Activated naive CD4-positive, alpha-beta T cell treated with anti-CD3 and anti-CD28 coated beads, Interleukin-2, amount 50 U/mL, for 72 hours (primary cell): ENCODE measurements at regions not wholly inside any gene's neighbourhood (a gene's known extent, or its start where the extent isn't known, plus 50 kb on each side); places are given as distances from the start of the nearest gene placed in this dataset.
"Not testable (repeated sequence)": the region's sequence is repeated elsewhere in the genome, so short reads cannot be mapped to it uniquely, and the experiment has no call there.

Source experiments
- ATAC-seq, 2 donors: fragments of 150-1000 bp; cut with Tn5 transposase; 2 replicates each; pipeline ENCODE4 v1.10.0; 2021; ENCODE audit warnings: mild to moderate bottlenecking in 2 of 2, moderate library complexity in 2 of 2
- DNase-seq, 2 donors: peaks; one replicate each; pipeline ENCODE4 v3.0.0; 2021 to 2022; ENCODE audit warnings: low spot score in 2 of 2
- H3K27ac Mint-ChIP-seq, 2 donors: one replicate each; pipeline ENCODE4 v1.8.0; 2022; ENCODE audit warnings: mild to moderate bottlenecking in 2 of 2, mixed read lengths in 2 of 2
- H3K36me3 Mint-ChIP-seq, 2 donors: one replicate each; pipeline ENCODE4 v1.8.0; 2022; ENCODE audit warnings: mixed read lengths in 2 of 2
- H3K9me3 Mint-ChIP-seq, 2 donors: one replicate each; pipeline ENCODE4 v1.8.0; 2022; ENCODE audit warnings: mixed read lengths in 2 of 2

- H3K36me3 Mint-ChIP-seq, result no peaks in the 10 kb centered on the region
- ATAC-seq (no peak), DNase-seq (no peak)
- no peaks in the 10 kb centered on the region for H3K9me3 Mint-ChIP-seq
- no peak overlapping the region for H3K27ac Mint-ChIP-seq
These were observed 82.6 kb upstream of the NEDD4L start for GRCh38 chr18:57961411-57961810.

GRCh38 chr18:57959278-57959677 lies 84.7 kb upstream of the NEDD4L start:
- DNase-seq, result no peak
- H3K36me3 Mint-ChIP-seq, result no peaks in the 10 kb centered on the region

GRCh38 chr18:57957210-57957609 lies 86.8 kb upstream of the NEDD4L start:
- DNase-seq (no peak), ATAC-seq (no peak)
- H3K36me3 Mint-ChIP-seq, result no peaks in the 10 kb centered on the region
- H3K9me3 Mint-ChIP-seq, result no peaks in the 10 kb centered on the region
- no peak overlapping the region for H3K27ac Mint-ChIP-seq

More at GRCh38 chr18:57959278-57959677, 84.7 kb upstream of the NEDD4L start:
- no peak overlapping the region for H3K27ac Mint-ChIP-seq
- H3K9me3 Mint-ChIP-seq, result no peaks in the 10 kb centered on the region
- no peak for ATAC-seq

GRCh38 chr18:57956491-57956890 lies 87.5 kb upstream of the NEDD4L start:
- no peak for ATAC-seq
- no peaks in the 10 kb centered on the region for H3K36me3 Mint-ChIP-seq

GRCh38 chr18:57954935-57955334 lies 89.1 kb upstream of the NEDD4L start:
- no peak overlapping the region for H3K27ac Mint-ChIP-seq
- DNase-seq (no peak), ATAC-seq (no peak)
- no peaks in the 10 kb centered on the region for H3K9me3 Mint-ChIP-seq
- H3K36me3 Mint-ChIP-seq, result no peaks in the 10 kb centered on the region

More at GRCh38 chr18:57956491-57956890, 87.5 kb upstream of the NEDD4L start:
- Mint-ChIP-seq H3K9me3 (no peaks in the 10 kb centered on the region), H3K27ac (no peak overlapping the region)
- no peak for DNase-seq

- Mint-ChIP-seq H3K36me3 (no peaks in the 10 kb centered on the region), H3K27ac (no peak overlapping the region), H3K9me3 (no peaks in the 10 kb centered on the region)
- DNase-seq, result no peak
- no peak for ATAC-seq
These were observed 90.1 kb upstream of the NEDD4L start for GRCh38 chr18:57953883-57954282.

- Mint-ChIP-seq H3K36me3 (no peaks in the 10 kb centered on the region), H3K9me3 (no peaks in the 10 kb centered on the region), H3K27ac (no peak overlapping the region)
- ATAC-seq (no peak), DNase-seq (no peak)
These were observed 91.8 kb upstream of the NEDD4L start for GRCh38 chr18:57951999-57952774.

GRCh38 chr18:57951117-57951796 lies 92.8 kb upstream of the NEDD4L start:
- no peaks in the 10 kb centered on the region for H3K9me3 Mint-ChIP-seq
- H3K36me3 Mint-ChIP-seq, result no peaks in the 10 kb centered on the region

GRCh38 chr18:57950542-57950941 lies 93.5 kb upstream of the NEDD4L start:
- Mint-ChIP-seq H3K27ac (no peak overlapping the region), H3K9me3 (no peaks in the 10 kb centered on the region), H3K36me3 (no peaks in the 10 kb centered on the region)
- ATAC-seq (no peak), DNase-seq (no peak)

More at GRCh38 chr18:57951117-57951796, 92.8 kb upstream of the NEDD4L start:
- ATAC-seq (no peak), DNase-seq (no peak)
- H3K27ac Mint-ChIP-seq, result no peak overlapping the region

- not testable (repeated sequence) for DNase-seq, H3K36me3 Mint-ChIP-seq, ATAC-seq, H3K9me3 Mint-ChIP-seq, H3K27ac Mint-ChIP-seq
These were observed 94.7 kb upstream of the NEDD4L start for GRCh38 chr18:57949335-57949734.

GRCh38 chr18:57947117-57947516 lies 96.9 kb upstream of the NEDD4L start:
- ATAC-seq (no peak), DNase-seq (no peak)
- Mint-ChIP-seq H3K36me3 (no peaks in the 10 kb centered on the region), H3K9me3 (no peaks in the 10 kb centered on the region), H3K27ac (no peak overlapping the region)

GRCh38 chr18:57943723-57944122 lies 100.3 kb upstream of the NEDD4L start:
- Mint-ChIP-seq H3K9me3 (no peaks in the 10 kb centered on the region), H3K27ac (no peak overlapping the region), H3K36me3 (no peaks in the 10 kb centered on the region)
- DNase-seq (no peak), ATAC-seq (no peak)

GRCh38 chr18:57942493-57942892 lies 101.5 kb upstream of the NEDD4L start:
- Mint-ChIP-seq H3K27ac (no peak overlapping the region), H3K36me3 (no peaks in the 10 kb centered on the region), H3K9me3 (no peaks in the 10 kb centered on the region)
- no peak for DNase-seq
- ATAC-seq, result no peak

- no peaks in the 10 kb centered on the region for H3K9me3 Mint-ChIP-seq
- DNase-seq (no peak), ATAC-seq (no peak)
- no peak overlapping the region for H3K27ac Mint-ChIP-seq
- H3K36me3 Mint-ChIP-seq, result no peaks in the 10 kb centered on the region
These were observed 102.1 kb upstream of the NEDD4L start for GRCh38 chr18:57941841-57942489.

GRCh38 chr18:57940166-57940660 lies 103.8 kb upstream of the NEDD4L start:
- H3K27ac Mint-ChIP-seq, result no peak overlapping the region
- no peak for ATAC-seq
- H3K36me3 Mint-ChIP-seq, result no peaks in the 10 kb centered on the region
- DNase-seq, result no peak
- no peaks in the 10 kb centered on the region for H3K9me3 Mint-ChIP-seq

GRCh38 chr18:57934375-57934774 lies 109.7 kb upstream of the NEDD4L start:
- not testable (repeated sequence) for H3K36me3 Mint-ChIP-seq, DNase-seq, ATAC-seq, H3K9me3 Mint-ChIP-seq, H3K27ac Mint-ChIP-seq

GRCh38 chr18:57931038-57931437 lies 113.0 kb upstream of the NEDD4L start:
- no peak for DNase-seq

More at GRCh38 chr18:57931038-57931437, 113.0 kb upstream of the NEDD4L start:
- Mint-ChIP-seq H3K27ac (no peak overlapping the region), H3K36me3 (no peaks in the 10 kb centered on the region), H3K9me3 (peaks cover 0 to 4% of the 10 kb centered on the region in 2 donors)
- ATAC-seq, result no peak
